Muscle layer of duodenum (tissue), 2 donors: ENCODE measurements at regions not wholly inside any gene's neighbourhood (a gene's known extent, or its start where the extent isn't known, plus 50 kb on each side); places are given as distances from the start of the nearest gene placed in this dataset.

Experiments
- H3K27ac ChIP-seq: one replicate; pipeline ENCODE4 v1.7.0; 2013; ENCODE audit warnings: mild to moderate bottlenecking, low read length
- H3K27me3 ChIP-seq: one replicate; pipeline ENCODE4 v1.7.0; 2013; ENCODE audit warnings: low read depth, mild to moderate bottlenecking, control low read depth, low read length
- H3K36me3 ChIP-seq, 2 donors: one replicate each; pipeline ENCODE4 v1.7.0; 2013; ENCODE audit warnings: low read length in 2 of 2, control low read depth in 1 of 2, mild to moderate bottlenecking in 1 of 2; ENCODE audit not compliant: insufficient read depth in 2 of 2, control insufficient read depth in 1 of 2
- H3K4me1 ChIP-seq, 2 donors: one replicate each; pipeline ENCODE4 v1.7.0; 2013; ENCODE audit warnings: low read length in 2 of 2, mild to moderate bottlenecking in 2 of 2, control low read depth in 1 of 2, moderate library complexity in 1 of 2; ENCODE audit not compliant: insufficient read depth in 2 of 2, control insufficient read depth in 1 of 2
- H3K4me3 ChIP-seq, 2 donors: one replicate each; pipeline ENCODE4 v1.7.0; 2013; ENCODE audit warnings: low read length in 2 of 2, low read depth in 1 of 2, mild to moderate bottlenecking in 1 of 2
- H3K9me3 ChIP-seq, 2 donors: one replicate each; pipeline ENCODE4 v1.7.0; 2013; ENCODE audit warnings: low read length in 2 of 2, control low read depth in 1 of 2, mild to moderate bottlenecking in 1 of 2; ENCODE audit not compliant: control insufficient read depth in 1 of 2
- donor health status: healthy.

GRCh38 chr10:65314253-65314652 lies 1611.6 kb upstream of the LRRTM3 start:
- no peaks in the 10 kb centered on the region for H3K36me3 ChIP-seq
- H3K27ac ChIP-seq, result no peak overlapping the region
- H3K27me3 ChIP-seq, result no peaks in the 10 kb centered on the region
- H3K4me1 ChIP-seq, result peaks cover 0 to 3% of the 10 kb centered on the region in 2 donors
- H3K9me3 ChIP-seq, result peaks cover 0 to 2% of the 10 kb centered on the region in 2 donors
- no peak overlapping the region for H3K4me3 ChIP-seq

- no peak overlapping the region for H3K27ac ChIP-seq
- H3K9me3 ChIP-seq, result no peaks in the 10 kb centered on the region
- H3K4me3 ChIP-seq, result no peak overlapping the region
- peaks cover 0 to 6% of the 10 kb centered on the region in 2 donors for H3K4me1 ChIP-seq
- no peaks in the 10 kb centered on the region for H3K36me3 ChIP-seq
- no peaks in the 10 kb centered on the region for H3K27me3 ChIP-seq
These were observed 1606.3 kb upstream of the LRRTM3 start for GRCh38 chr10:65319493-65319892.

- Histone ChIP-seq H3K9me3 (no peaks in the 10 kb centered on the region), H3K4me1 (peaks cover 0 to 6% of the 10 kb centered on the region in 2 donors), H3K27ac (no peak overlapping the region), H3K36me3 (no peaks in the 10 kb centered on the region), H3K27me3 (no peaks in the 10 kb centered on the region), H3K4me3 (no peak overlapping the region)
These were observed 1605.4 kb upstream of the LRRTM3 start for GRCh38 chr10:65320236-65321026.

GRCh38 chr10:65323802-65324201 lies 1602.0 kb upstream of the LRRTM3 start:
- Histone ChIP-seq H3K4me3 (no peak overlapping the region), H3K27me3 (no peaks in the 10 kb centered on the region), H3K36me3 (no peaks in the 10 kb centered on the region), H3K9me3 (no peaks in the 10 kb centered on the region), H3K27ac (no peak overlapping the region), H3K4me1 (peaks cover 0 to 6% of the 10 kb centered on the region in 2 donors)

- H3K27me3 ChIP-seq, result no peaks in the 10 kb centered on the region
These were observed 1599.9 kb upstream of the LRRTM3 start for GRCh38 chr10:65325913-65326312.

GRCh38 chr10:65328486-65328885 lies 1597.3 kb upstream of the LRRTM3 start:
- H3K27ac ChIP-seq, result no peak overlapping the region
- H3K36me3 ChIP-seq, result no peaks in the 10 kb centered on the region
- no peaks in the 10 kb centered on the region for H3K4me1 ChIP-seq
- H3K4me3 ChIP-seq, result no peak overlapping the region
- no peaks in the 10 kb centered on the region for H3K27me3 ChIP-seq
- no peaks in the 10 kb centered on the region for H3K9me3 ChIP-seq

More at GRCh38 chr10:65325913-65326312, 1599.9 kb upstream of the LRRTM3 start:
- H3K4me1 ChIP-seq, result no peaks in the 10 kb centered on the region
- no peak overlapping the region for H3K27ac ChIP-seq
- H3K4me3 ChIP-seq, result no peak overlapping the region
- no peaks in the 10 kb centered on the region for H3K9me3 ChIP-seq
- H3K36me3 ChIP-seq, result no peaks in the 10 kb centered on the region

- H3K36me3 ChIP-seq, result no peaks in the 10 kb centered on the region
- H3K4me1 ChIP-seq, result no peaks in the 10 kb centered on the region
- H3K27me3 ChIP-seq, result no peaks in the 10 kb centered on the region
- no peak overlapping the region for H3K27ac ChIP-seq
- H3K9me3 ChIP-seq, result no peaks in the 10 kb centered on the region
- H3K4me3 ChIP-seq, result no peak overlapping the region
These were observed 1590.5 kb upstream of the LRRTM3 start for GRCh38 chr10:65335311-65335710.

GRCh38 chr10:65340340-65340739 lies 1585.5 kb upstream of the LRRTM3 start:
- H3K27me3 ChIP-seq, result no peaks in the 10 kb centered on the region
- H3K36me3 ChIP-seq, result no peaks in the 10 kb centered on the region
- no peak overlapping the region for H3K27ac ChIP-seq
- no peak overlapping the region for H3K4me3 ChIP-seq
- no peaks in the 10 kb centered on the region for H3K9me3 ChIP-seq
- no peaks in the 10 kb centered on the region for H3K4me1 ChIP-seq

GRCh38 chr10:65341323-65341925 lies 1584.4 kb upstream of the LRRTM3 start:
- Histone ChIP-seq H3K4me1 (peaks cover 0 to 5% of the 10 kb centered on the region in 2 donors), H3K4me3 (no peak overlapping the region), H3K9me3 (no peaks in the 10 kb centered on the region), H3K27me3 (no peaks in the 10 kb centered on the region), H3K36me3 (no peaks in the 10 kb centered on the region), H3K27ac (no peak overlapping the region)

GRCh38 chr10:65342245-65342644 lies 1583.6 kb upstream of the LRRTM3 start:
- peaks cover 0 to 5% of the 10 kb centered on the region in 2 donors for H3K4me1 ChIP-seq
- H3K9me3 ChIP-seq, result no peaks in the 10 kb centered on the region
- H3K36me3 ChIP-seq, result no peaks in the 10 kb centered on the region
- H3K27me3 ChIP-seq, result no peaks in the 10 kb centered on the region
- H3K27ac ChIP-seq, result no peak overlapping the region
- H3K4me3 ChIP-seq, result no peak overlapping the region

GRCh38 chr10:65346466-65346865 lies 1579.4 kb upstream of the LRRTM3 start:
- Histone ChIP-seq H3K27ac (no peak overlapping the region), H3K27me3 (no peaks in the 10 kb centered on the region), H3K36me3 (no peaks in the 10 kb centered on the region), H3K4me3 (no peak overlapping the region), H3K4me1 (peaks cover 0 to 5% of the 10 kb centered on the region in 2 donors), H3K9me3 (no peaks in the 10 kb centered on the region)
